GM13976 (cell line): ENCODE measurements at regions not wholly inside any gene's neighbourhood (a gene's known extent, or its start where the extent isn't known, plus 50 kb on each side); places are given as distances from the start of the nearest gene placed in this dataset.

ENCODE experiments used
- DNase-seq: peaks from one replicate; pipeline ENCODE4 v3.0.0; 2012; ENCODE audit warnings: low spot score
- in situ Hi-C: fragments of 300-500 bp; cut with MboI; formaldehyde crosslinking; loops from one replicate; pipeline ENCODE4 v1.12.0; 2022; ENCODE audit warnings: low sequenced_read_pairs, mixed read lengths, inconsistent platforms; ENCODE audit not compliant: unreplicated experiment
- TF ChIP-seq, protein P1 (sequence below): IDR thresholded peaks from 2 replicates; pipeline ENCODE4 v1.5.1; 2012; ENCODE audit warnings: borderline replicate concordance, mild to moderate bottlenecking; ENCODE audit not compliant: insufficient read depth; ENCODE audit errors: extremely low read depth, missing control alignments, control extremely low read depth

DNA sequence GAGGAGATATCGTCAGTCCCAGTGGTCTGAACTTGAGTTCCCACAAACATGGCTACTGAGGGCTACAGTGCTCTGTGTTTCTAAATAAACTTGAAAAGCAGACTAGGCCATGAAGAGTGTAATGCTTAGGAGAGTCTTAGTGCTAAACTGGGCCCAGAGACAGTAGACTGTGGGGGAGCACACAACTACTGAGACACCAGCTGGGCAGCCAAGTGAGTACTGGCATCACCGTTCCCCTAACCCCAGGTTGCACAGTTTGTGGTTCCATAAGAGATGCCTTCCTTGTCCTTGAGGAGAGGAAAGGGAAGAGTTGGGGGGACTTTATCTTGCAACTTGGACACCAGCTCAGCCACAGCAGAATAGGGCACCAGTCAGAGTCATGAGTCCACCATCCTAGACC lies 172.1 kb upstream of the DMRTA1 start:
- in situ Hi-C loops, result no loop called here
- TF ChIP-seq, protein P1, sequence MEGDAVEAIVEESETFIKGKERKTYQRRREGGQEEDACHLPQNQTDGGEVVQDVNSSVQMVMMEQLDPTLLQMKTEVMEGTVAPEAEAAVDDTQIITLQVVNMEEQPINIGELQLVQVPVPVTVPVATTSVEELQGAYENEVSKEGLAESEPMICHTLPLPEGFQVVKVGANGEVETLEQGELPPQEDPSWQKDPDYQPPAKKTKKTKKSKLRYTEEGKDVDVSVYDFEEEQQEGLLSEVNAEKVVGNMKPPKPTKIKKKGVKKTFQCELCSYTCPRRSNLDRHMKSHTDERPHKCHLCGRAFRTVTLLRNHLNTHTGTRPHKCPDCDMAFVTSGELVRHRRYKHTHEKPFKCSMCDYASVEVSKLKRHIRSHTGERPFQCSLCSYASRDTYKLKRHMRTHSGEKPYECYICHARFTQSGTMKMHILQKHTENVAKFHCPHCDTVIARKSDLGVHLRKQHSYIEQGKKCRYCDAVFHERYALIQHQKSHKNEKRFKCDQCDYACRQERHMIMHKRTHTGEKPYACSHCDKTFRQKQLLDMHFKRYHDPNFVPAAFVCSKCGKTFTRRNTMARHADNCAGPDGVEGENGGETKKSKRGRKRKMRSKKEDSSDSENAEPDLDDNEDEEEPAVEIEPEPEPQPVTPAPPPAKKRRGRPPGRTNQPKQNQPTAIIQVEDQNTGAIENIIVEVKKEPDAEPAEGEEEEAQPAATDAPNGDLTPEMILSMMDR, result no peak
- no peak for DNase-seq

DNA sequence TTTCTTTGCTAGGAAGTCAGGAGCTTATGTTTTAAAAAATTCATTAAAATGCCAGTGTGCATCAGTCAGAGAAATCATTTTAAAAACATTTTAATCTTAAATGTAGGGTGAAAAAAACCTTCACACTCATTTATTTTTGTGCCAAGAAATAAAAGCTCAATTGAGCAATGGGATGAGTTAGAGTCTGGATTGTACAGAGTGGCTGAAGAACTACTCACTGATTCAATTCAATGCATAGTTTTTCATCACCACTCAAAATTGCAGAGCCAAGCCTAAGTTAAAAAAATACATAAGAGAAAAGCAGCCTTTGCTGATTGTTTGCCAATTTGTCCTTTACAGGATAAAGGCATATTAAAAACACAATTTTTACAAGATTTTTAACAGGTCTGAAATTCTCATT lies 168.2 kb upstream of the DMRTA1 start:
- no peak for DNase-seq
- in situ Hi-C loops, result no loop called here
- TF ChIP-seq, protein P1, result no peak

DNA sequence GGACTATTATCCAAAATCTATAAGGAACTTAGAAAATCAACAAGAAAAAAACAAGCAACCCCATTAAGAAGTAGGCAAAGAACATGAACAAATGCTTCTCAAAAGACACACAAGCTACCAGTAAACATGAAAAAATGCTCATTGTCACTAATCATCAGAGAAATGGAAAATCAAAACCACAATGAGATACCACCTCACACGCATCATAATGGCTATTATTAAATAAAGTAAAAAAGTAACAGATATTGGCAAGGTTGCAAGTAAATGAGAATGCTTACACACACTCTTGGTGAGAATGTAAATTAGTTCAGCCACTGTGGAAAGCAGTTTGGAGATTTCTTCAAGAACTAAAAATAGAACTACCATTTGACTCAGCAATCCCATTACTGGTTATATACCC lies 167.0 kb upstream of the DMRTA1 start:
- TF ChIP-seq, protein P1, result no peak
- in situ Hi-C loops, result no loop called here

DNA sequence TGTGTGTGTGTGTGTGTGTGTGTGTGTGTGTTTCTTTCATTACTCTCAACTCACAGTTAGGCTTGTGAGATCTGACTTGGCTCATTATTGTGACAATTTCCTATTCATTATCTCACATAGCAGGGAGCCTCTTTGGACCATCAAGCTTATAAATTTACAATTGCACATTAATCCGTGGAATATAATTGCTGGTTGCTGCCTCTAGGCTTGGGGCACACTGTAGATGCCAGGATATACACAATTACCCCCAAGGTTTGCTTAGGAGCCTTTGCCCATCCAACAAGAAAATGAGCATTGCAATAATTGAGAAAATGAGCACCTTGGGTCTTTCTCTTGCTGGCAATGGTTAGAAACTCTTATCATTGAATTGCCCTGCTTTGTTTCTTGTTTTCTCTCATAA lies 161.6 kb upstream of the DMRTA1 start:
- TF ChIP-seq, protein P1, result no peak
- in situ Hi-C loops, result no loop called here
- DNase-seq, result no peak

More for the DNA sequence above, 167.0 kb upstream of the DMRTA1 start:
- no peak for DNase-seq

DNA sequence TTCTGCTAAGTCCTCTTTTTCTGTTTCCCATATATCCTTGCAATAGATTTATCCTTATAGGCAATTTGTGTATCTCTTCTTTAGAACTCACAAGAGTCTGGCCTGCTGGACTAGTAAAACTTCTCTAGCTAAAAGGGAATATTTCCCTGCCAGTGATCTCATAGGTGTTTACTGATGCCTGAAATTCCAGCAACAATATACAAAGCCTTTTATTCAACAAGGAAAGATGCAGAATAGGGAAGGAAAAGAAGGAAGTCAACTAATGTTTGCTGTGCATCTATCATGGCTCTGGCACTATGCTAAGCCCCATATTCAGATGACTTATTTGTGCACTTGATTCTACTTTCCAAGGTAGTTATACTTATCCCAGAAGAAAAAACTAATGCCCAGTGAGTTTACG lies 160.0 kb upstream of the DMRTA1 start:
- DNase-seq, result no peak
- in situ Hi-C loops, result no loop called here

DNA sequence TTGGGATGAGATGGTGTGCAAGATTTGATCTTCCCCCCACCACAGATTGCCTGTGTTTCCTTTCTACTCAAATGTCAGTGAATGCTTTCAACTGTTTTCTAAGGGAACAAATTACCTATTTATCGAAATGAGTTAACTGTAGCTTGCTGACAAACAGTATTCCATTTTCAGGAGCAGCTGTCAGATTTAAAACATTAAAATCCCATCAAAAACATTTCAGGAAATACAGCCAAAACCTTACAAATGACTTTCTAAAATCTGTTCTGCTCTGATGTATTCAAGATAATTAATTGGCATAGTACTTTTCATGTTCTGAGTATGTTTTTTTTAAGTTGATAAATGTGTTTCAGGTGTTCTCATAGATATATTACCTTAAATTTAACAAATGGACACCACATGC lies 158.0 kb upstream of the DMRTA1 start:
- TF ChIP-seq, protein P1, result no peak
- in situ Hi-C loops, result no loop called here
- DNase-seq, result no peak

More for the DNA sequence above, 160.0 kb upstream of the DMRTA1 start:
- TF ChIP-seq, protein P1, result no peak

DNA sequence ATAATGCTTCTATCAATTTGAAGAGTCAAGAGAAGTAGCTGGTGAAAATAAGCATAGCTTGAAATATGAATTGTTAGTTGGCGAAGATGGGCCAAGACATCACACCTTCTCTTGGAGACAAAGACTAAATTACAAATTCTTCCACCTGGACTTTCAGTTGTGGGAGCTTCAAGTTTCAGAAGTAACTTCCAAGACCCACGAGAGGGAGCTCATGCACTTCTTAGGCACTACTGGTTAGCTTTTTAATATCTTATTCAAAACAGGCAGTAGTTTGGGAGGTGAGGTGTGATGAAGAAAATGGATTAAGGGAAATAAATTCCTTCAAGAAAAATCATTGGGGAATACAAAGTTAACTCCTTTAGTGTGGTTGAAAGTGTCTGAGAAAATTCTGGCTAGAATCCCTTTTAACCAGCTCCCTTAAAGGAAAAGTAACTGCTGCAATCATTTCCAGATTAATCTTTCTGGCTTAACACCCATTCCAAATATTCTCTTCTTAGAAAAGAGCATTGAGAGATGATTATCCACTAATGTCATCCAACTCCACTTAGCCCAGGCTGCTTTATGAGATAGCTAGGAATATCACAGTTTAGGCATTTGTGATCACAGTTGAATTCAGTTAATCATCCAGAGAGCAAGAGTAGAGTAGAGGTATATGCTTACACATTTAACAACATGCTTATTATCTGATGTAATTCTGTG lies 139.5 kb upstream of the DMRTA1 start:
- TF ChIP-seq, protein P1, result no peak
- in situ Hi-C loops, result no loop called here
- DNase-seq, result no peak
